ENCODE measurements at regions not wholly inside any gene's neighbourhood (a gene's known extent, or its start where the extent isn't known, plus 50 kb on each side); places are given as distances from the start of the nearest gene placed in this dataset.

GRCh38 chr1:113219377-113219776 lies 146.4 kb downstream of the LRIG2 start:
- DNase-seq (ENCODE audit: low spot score) = peak; percentile 69

- DNase-seq (ENCODE audit: low spot score) = peak; percentile 41
Measured at GRCh38 chr1:113219828-113220227, 146.8 kb downstream of the LRIG2 start.

GRCh38 chr1:113223040-113223439 lies 150.0 kb downstream of the LRIG2 start:
- no peak for DNase-seq (ENCODE audit: low spot score)

GRCh38 chr1:113223546-113223945 lies 150.5 kb downstream of the LRIG2 start:
- DNase-seq (ENCODE audit: low spot score) = peak; percentile 33

GRCh38 chr1:113226148-113226547 lies 153.2 kb downstream of the LRIG2 start:
- DNase-seq (ENCODE audit: low spot score) = no peak

- no peak for DNase-seq (ENCODE audit: low spot score)
Measured at GRCh38 chr1:113231866-113232265, 158.4 kb upstream of the MAGI3 start.

- no peak for DNase-seq (ENCODE audit: low spot score)
Measured at GRCh38 chr1:113233441-113233840, 156.9 kb upstream of the MAGI3 start.

- DNase-seq (ENCODE audit: low spot score) = no peak
Measured at GRCh38 chr1:113241237-113241636, 149.1 kb upstream of the MAGI3 start.

- DNase-seq (ENCODE audit: low spot score) = peak; percentile 32
Measured at GRCh38 chr1:113242481-113242880, 147.8 kb upstream of the MAGI3 start.

- no peak for DNase-seq (ENCODE audit: low spot score)
Measured at GRCh38 chr1:113243529-113243928, 146.8 kb upstream of the MAGI3 start.

GRCh38 chr1:113244112-113244820 lies 146.0 kb upstream of the MAGI3 start:
- no peak for DNase-seq (ENCODE audit: low spot score)

GRCh38 chr1:113245252-113245651 lies 145.1 kb upstream of the MAGI3 start:
- no peak for DNase-seq (ENCODE audit: low spot score)

GRCh38 chr1:113246929-113247328 lies 143.4 kb upstream of the MAGI3 start:
- DNase-seq (ENCODE audit: low spot score) = no peak

- DNase-seq (ENCODE audit: low spot score) = no peak
Measured at GRCh38 chr1:113247355-113247754, 143.0 kb upstream of the MAGI3 start.

GRCh38 chr1:113247782-113248181 lies 142.5 kb upstream of the MAGI3 start:
- no peak for DNase-seq (ENCODE audit: low spot score)

- DNase-seq (ENCODE audit: low spot score) = no peak
Measured at GRCh38 chr1:113248494-113248893, 141.8 kb upstream of the MAGI3 start.

- no peak for DNase-seq (ENCODE audit: low spot score)
Measured at GRCh38 chr1:113250161-113250560, 140.2 kb upstream of the MAGI3 start.

- DNase-seq (ENCODE audit: low spot score) = peak; percentile 32
Measured at GRCh38 chr1:113252166-113252565, 138.1 kb upstream of the MAGI3 start.

GRCh38 chr1:113253187-113253586 lies 137.1 kb upstream of the MAGI3 start:
- DNase-seq (ENCODE audit: low spot score) = no peak

- no peak for DNase-seq (ENCODE audit: low spot score)
Measured at GRCh38 chr1:113253590-113253989, 136.7 kb upstream of the MAGI3 start.

- no peak for DNase-seq (ENCODE audit: low spot score)
Measured at GRCh38 chr1:113255038-113255719, 135.1 kb upstream of the MAGI3 start.

- no peak for DNase-seq (ENCODE audit: low spot score)
Measured at GRCh38 chr1:113255720-113256347, 134.5 kb upstream of the MAGI3 start.

GRCh38 chr1:113256348-113256729 lies 134.0 kb upstream of the MAGI3 start:
- DNase-seq (ENCODE audit: low spot score) = no peak

All from SK-N-DZ (cell line).